Lung (tissue), 11 donors: ENCODE measurements at regions not wholly inside any gene's neighbourhood (a gene's known extent, or its start where the extent isn't known, plus 50 kb on each side); places are given as distances from the start of the nearest gene placed in this dataset.

ENCODE experiments used
- ATAC-seq: fragments of 200-7000 bp; cut with Tn5 transposase; one replicate; pipeline ENCODE4 v1.9.1; 2020; ENCODE audit warnings: moderate number of reproducible peaks; ENCODE audit not compliant: insufficient read depth, low FRiP score
- DNase-seq, 3 donors: peaks; one replicate each; pipeline ENCODE4 v3.0.0-alpha.2; 2013 to 2017
- H3K27ac ChIP-seq, 2 donors: one replicate each; pipeline ENCODE4 v1.5.1; 2013; ENCODE audit warnings: mild to moderate bottlenecking in 2 of 2, moderate library complexity in 2 of 2, control low read depth in 1 of 2, inconsistent platforms in 1 of 2, low read depth in 1 of 2, low read length in 1 of 2
- H3K27me3 ChIP-seq, 3 donors: one replicate each; pipeline ENCODE4 v1.5.1; 2013; ENCODE audit warnings: low read length in 2 of 3; ENCODE audit not compliant: control insufficient read depth in 3 of 3, insufficient read depth in 3 of 3
- H3K36me3 ChIP-seq, 4 donors: one replicate each; pipeline ENCODE4 v1.5.1; 2013; ENCODE audit warnings: low read length in 4 of 4, mild to moderate bottlenecking in 1 of 4, moderate library complexity in 1 of 4; ENCODE audit not compliant: control insufficient read depth in 4 of 4, insufficient read depth in 4 of 4
- H3K4me1 ChIP-seq, 5 donors: one replicate each; pipeline ENCODE4 v1.5.1; 2013; ENCODE audit warnings: low read length in 5 of 5, mild to moderate bottlenecking in 2 of 5, moderate library complexity in 1 of 5; ENCODE audit not compliant: control insufficient read depth in 5 of 5, insufficient read depth in 5 of 5
- H3K4me3 ChIP-seq: one replicate; pipeline ENCODE4 v1.5.1; 2013; ENCODE audit warnings: mild to moderate bottlenecking, control low read depth, moderate library complexity
- H3K9ac ChIP-seq, 2 donors: one replicate each; pipeline ENCODE4 v1.5.1; 2013; ENCODE audit warnings: low read length in 2 of 2, control low read depth in 1 of 2; ENCODE audit not compliant: insufficient read depth in 1 of 2
- H3K9me3 ChIP-seq, 4 donors: one replicate each; pipeline ENCODE4 v1.5.1; 2013; ENCODE audit warnings: low read length in 3 of 4, mild to moderate bottlenecking in 1 of 4, moderate library complexity in 1 of 4; ENCODE audit not compliant: control insufficient read depth in 4 of 4, insufficient read depth in 3 of 4
- CTCF ChIP-seq: IDR thresholded peaks from 2 replicates; pipeline ENCODE4 v1.5.1; 2012; ENCODE audit warnings: mild to moderate bottlenecking; ENCODE audit errors: control extremely low read depth, extremely low read depth
- WGBS, 2 donors: extraction: QIAGEN DNeasy Blood & Tissue Kit; methylation state at CpG; one replicate each; pipeline ENCODE4 v1.1.7; 2013; 5-methylcytosine and 5-hydroxymethylcytosine counted together
- donor health status: control.
- donor health status: control.
- donor health status: Bipolar disorder and iron deficiency.
- donor health status: healthy.
- donor health status: DM: yes; HTN: yes; CAD: no.

GRCh38 chr13:40285634-40286033 lies 380.8 kb downstream of the FOXO1 start:
- Histone ChIP-seq H3K27me3 (no peaks in the 10 kb centered on the region), H3K4me3 (no peak overlapping the region), H3K9ac (no peak overlapping the region), H3K36me3 (no peaks in the 10 kb centered on the region), H3K4me1 (no peaks in the 10 kb centered on the region), H3K9me3 (peaks cover 0 to 3% (median 0%) of the 10 kb centered on the region in 4 donors), H3K27ac (no peak overlapping the region)
- ATAC-seq (no peak), DNase-seq (no peak)
- TF ChIP-seq CTCF, result no peak

- Histone ChIP-seq H3K9me3 (no peaks in the 10 kb centered on the region), H3K27ac (no peak overlapping the region), H3K36me3 (no peaks in the 10 kb centered on the region), H3K4me1 (peaks cover 0 to under 1% (median 0%) of the 10 kb centered on the region in 5 donors), H3K9ac (no peak overlapping the region), H3K4me3 (no peak overlapping the region), H3K27me3 (no peaks in the 10 kb centered on the region)
- TF ChIP-seq CTCF, result no peak
- ATAC-seq (no peak), DNase-seq (no peak)
- 93 to 95% methylated on average over 4 of the region's 4 CpGs for WGBS, 2 donors
Measured at GRCh38 chr13:40287428-40287827, 379.0 kb downstream of the FOXO1 start.

- WGBS, 2 donors, result 69 to 79% methylated on average over 4 of the region's 4 CpGs
- H3K27me3 ChIP-seq, result no peaks in the 10 kb centered on the region
- no peak overlapping the region for H3K4me3 ChIP-seq
- TF ChIP-seq CTCF, result no peak
- H3K9me3 ChIP-seq, result no peaks in the 10 kb centered on the region
- no peak overlapping the region for H3K9ac ChIP-seq
- ATAC-seq (no peak), DNase-seq (no peak)
- H3K4me1 ChIP-seq, result peaks cover 0 to 4% (median 0%) of the 10 kb centered on the region in 5 donors
- H3K36me3 ChIP-seq, result no peaks in the 10 kb centered on the region
- H3K27ac ChIP-seq, result no peak overlapping the region
Measured at GRCh38 chr13:40288259-40288658, 378.2 kb downstream of the FOXO1 start.

GRCh38 chr13:40290758-40291157 lies 375.7 kb downstream of the FOXO1 start:
- H3K4me3 ChIP-seq, result no peak overlapping the region
- H3K36me3 ChIP-seq, result no peaks in the 10 kb centered on the region
- H3K27ac ChIP-seq, result no peak overlapping the region
- DNase-seq (no peak), ATAC-seq (no peak)
- 90 to 100% methylated on average over 1 of the region's 1 CpG for WGBS, 2 donors
- no peak for TF ChIP-seq CTCF
- H3K27me3 ChIP-seq, result no peaks in the 10 kb centered on the region
- no peak overlapping the region for H3K9ac ChIP-seq
- H3K9me3 ChIP-seq, result no peaks in the 10 kb centered on the region
- peaks cover 0 to 4% (median 0%) of the 10 kb centered on the region in 5 donors for H3K4me1 ChIP-seq
